HUDEP-2 (cell line): ENCODE measurements at regions not wholly inside any gene's neighbourhood (a gene's known extent, or its start where the extent isn't known, plus 50 kb on each side); places are given as distances from the start of the nearest gene placed in this dataset.

Experiments used
- DNase-seq, 76 experiments: peaks; one replicate each; lab custom pipeline; 2025; ENCODE audit not compliant: unreplicated experiment in 76 of 76; lab: John Stamatoyannopoulos, UW

DNA sequence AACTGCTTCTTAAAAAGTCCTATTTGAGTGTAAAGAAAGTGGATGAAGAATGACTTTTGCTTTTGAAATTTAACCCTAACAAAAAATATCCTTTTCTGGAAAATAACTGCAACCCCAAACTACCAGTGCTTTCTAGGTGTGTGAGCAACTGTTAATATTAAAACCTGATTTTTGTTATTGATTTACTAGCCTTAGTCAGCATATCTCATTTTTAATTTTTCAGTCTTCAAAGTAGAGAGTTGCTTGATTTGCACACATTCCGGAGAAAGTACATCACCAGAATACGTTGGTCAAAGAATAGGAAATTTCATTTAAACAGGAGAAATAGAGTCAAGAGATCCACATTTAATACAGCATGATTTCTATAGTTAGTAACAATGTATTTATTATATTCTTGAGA, 141.8 kb upstream of the ADAMTS5 start:
- DNase-seq, result no peak

DNA sequence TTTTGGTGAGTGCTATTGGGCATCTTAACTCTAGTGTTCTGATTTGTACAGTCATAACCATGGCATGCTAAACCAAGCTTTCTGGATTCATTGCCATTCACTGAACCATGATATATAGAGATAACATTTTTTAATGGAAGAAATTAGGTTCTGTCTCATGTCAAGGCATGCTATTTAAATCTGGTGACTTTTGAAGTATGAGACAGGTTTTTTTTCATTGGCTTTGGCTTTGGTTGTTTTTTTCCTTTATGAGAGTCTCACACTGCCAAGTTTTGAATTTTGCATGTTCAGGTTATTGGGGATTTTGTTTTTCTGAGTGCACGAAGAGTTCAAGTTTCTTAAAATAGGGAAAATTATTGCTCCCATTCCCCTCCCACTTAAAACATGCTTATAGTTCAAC, 141.3 kb upstream of the ADAMTS5 start:
- DNase-seq, result no peak

- no peak for DNase-seq
Observed at GRCh38 chr21:27104846-27105431, 138.1 kb upstream of the ADAMTS5 start.

- no peak for DNase-seq
Observed at GRCh38 chr21:27103768-27104167, 136.9 kb upstream of the ADAMTS5 start.

DNA sequence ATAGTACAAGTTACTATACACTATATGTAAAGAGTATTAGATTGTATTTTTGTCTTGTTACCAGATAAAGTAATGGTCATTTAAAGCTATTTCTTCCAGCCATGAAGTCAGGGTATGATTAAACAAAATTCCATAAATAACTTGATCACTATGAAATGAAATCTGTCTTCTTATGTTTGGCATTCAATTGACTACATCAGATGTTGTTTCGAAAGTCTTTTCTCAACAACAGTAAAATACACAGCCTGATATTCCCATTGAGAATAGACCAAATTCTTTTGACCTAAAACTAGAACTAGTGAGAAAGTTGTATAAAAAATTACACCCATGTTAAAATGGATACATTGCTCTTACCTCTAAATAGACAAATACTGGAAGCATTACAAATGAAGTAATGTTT, 134.6 kb upstream of the ADAMTS5 start:
- no peak for DNase-seq

DNA sequence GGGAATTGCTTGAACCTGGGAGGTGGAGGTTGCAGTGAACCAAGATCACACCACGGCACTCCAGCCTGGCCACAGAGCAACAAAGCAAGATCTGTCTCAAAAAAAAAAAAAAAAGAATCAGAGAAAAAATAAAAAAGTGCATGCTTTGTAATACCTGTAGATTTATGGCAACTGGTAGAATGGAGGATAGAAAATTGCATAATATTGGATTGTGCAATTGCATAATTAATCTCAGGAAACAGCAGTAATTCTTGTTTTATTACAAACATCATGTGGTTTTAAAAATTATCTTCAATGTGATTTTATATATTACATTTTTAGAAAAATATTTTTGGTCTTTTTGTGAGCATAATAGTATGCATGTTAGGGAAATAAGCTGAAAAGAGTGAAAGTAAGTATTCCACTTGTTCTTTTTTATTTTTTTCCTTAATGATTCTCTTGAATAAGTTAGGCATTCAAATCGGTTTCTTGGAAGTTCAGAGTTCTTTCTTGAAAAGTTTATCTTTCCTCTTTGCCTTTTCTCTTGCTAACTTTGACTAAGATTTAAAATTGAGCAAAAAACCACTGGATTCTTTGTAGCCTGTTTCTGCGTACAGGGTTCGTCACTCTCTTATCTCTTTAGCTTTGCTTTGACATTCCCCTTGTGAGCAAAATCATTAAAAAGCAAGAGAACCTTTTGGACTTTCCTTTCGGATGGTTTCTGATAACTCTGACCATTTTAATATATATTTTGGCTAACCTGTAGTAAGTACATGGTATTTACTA, 127.5 kb upstream of the ADAMTS5 start:
- no peak for DNase-seq

- DNase-seq, result no peak
Observed at GRCh38 chr21:27086630-27087029, 119.7 kb upstream of the ADAMTS5 start.

DNA sequence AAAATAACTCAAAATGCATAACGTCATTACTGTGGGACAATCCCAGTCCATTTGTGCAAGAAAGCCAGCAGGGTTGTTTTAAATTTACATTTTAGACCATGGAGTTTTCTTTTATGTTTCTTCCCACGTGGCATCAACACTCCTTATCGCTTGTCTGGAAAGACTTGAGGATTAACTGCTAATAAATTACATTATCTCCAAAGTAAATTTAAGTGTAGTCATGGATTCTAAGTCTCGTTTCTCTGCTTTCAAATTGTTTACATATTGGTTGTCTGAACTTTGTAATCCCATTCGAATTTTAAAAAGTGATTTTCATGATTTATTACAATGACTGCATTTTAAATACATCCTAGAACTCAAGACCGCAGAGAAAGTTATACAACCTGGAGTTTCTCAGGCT, 119.3 kb upstream of the ADAMTS5 start:
- no peak for DNase-seq

DNA sequence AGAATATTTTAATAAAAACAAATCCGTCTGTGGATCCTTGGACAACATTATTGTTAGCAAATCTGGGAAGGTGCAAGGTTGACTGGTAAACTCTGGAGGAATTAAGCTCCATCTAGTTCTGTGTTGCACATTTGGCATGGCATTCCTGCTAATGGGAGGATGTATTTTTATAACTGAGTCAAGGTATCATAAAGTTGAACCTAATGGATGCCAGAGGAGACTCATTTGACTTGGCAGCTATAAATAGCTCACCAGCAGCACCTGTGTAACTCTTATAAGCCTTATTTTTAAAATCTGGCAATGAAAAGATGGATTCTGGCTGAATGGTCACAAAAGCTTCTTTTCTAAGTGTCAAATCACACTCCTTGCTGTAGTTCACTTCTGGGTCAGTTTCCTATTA, 118.5 kb upstream of the ADAMTS5 start:
- DNase-seq, result no peak

- no peak for DNase-seq
Observed at GRCh38 chr21:27083144-27083543, 116.3 kb upstream of the ADAMTS5 start.

DNA sequence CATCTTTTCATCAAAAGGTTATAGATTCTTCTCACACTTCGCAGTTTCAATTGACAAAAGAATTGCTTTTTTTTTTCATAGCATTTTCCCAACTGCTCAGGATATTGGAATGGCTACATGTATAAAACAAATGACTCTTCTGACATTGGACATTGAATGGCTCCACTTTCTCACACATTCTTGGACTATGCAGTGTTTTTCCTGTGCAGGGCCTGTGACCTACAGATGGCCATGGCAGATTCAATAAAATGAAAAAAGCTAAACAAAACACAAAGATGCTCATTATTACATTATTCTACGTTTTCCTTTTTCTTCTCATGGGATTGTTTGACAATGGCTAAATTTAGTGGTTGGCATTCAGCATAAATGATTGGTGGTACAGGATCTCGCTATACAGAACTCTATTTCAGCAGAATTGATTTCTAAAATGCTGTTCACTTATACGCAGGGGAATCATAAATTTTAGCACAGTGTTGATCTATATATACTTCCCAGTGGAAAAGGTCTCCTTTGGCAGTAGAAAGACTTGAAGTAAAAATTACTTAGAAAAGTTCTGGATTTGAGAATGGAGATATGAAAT, 115.6 kb upstream of the ADAMTS5 start:
- no peak for DNase-seq

GRCh38 chr21:27079636-27080240, 112.8 kb upstream of the ADAMTS5 start:
- no peak for DNase-seq

DNA sequence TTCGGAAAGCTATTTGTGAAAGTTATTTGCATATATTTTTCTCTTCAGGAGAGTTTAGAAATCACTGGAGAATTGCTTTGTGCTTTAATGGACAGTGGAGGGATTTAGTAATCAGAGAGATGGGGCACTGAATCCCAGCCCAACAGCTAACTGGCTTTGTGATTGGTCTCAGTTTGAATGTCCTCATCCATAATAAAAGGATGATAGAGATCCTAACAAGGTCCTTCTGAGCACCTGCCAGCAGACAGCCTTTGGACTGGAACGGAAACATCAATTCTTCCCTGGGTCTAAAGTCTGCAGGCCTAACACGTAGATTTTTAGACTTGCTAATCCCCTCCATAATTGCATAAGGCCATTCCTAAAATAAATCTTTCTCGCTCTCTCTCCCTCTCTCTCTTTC, 112.0 kb upstream of the ADAMTS5 start:
- DNase-seq, result no peak

DNA sequence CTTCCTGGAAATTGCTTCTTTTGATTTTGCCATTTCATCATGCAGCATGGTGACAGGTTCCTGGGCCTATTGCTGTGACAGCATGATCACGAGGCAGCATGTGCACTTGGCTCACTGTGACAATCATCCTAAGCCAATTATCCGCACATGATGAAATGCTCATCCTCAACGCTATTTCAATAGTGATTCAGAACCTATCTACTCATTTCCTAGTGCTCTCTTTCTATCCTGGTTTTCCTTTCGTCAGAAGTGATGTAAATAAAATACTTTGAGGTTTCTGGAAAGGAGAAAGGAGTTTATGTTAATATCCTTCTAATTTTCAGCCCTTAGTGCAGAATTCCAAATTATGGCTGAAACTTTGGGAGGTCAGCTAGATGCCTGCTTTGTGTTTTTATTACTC, 110.6 kb upstream of the ADAMTS5 start:
- no peak for DNase-seq

DNA sequence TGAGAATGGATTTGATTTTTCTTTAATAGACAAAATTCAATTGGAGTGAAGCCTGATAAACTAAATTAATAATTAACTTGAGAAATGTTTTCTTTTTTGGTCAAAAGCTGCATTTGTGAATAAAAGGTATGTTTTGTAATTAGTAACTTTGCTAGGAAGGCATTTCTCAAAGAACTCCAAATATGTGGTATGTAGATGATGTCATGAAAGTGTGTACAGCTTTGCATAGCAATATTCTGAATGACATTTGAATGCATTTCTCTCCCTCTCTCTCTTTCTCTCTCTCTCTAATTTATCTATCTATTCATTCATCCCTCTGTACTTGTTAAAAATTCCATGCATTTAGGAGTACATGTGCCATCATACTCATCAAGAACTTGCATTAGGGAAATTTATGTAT, 109.1 kb upstream of the ADAMTS5 start:
- DNase-seq, result no peak

- no peak for DNase-seq
Observed at GRCh38 chr21:27070861-27071670, 104.2 kb upstream of the ADAMTS5 start.

DNA sequence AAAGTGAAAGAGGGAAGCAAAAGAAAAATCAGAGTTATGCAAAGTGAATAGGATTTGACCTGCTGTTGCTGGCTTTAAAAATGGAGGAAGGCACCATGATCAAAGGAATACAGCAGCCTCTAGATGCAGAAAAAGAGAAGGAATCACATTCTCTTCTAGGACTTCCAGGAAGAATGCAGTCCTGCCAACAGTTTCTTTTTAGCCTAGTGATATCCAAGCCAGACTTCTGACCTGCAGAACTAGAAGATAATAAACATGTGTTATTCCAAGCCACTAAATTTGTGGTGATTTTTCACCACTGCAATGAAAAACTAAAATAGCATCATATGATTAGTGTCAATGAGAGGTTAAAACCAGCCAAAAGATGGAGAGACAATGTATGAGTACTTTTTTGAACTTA, 101.9 kb upstream of the ADAMTS5 start:
- no peak for DNase-seq

- DNase-seq, result no peak
Observed at GRCh38 chr21:27067226-27067625, 100.3 kb upstream of the ADAMTS5 start.

DNA sequence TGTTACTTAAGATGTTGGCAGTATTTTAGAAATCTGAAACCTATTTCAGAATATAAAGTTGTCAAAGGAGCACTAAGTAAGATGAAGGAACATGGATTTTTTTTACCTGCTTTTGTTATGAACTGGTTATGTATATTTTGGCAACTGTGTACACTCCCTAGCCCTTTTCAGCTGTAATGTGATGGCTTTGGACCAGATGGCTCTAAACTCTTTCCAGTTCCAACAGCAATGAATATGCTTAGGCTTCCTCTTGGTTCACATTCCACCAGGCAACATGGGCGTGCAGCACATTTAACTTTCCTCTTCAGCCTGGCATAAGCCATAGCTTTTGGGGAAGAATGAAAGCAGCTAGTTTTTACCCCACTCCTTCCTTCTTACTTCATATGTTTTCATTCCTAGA, 95.6 kb upstream of the ADAMTS5 start:
- no peak for DNase-seq

GRCh38 chr21:27061770-27062169, 94.9 kb upstream of the ADAMTS5 start:
- DNase-seq, result no peak

DNA sequence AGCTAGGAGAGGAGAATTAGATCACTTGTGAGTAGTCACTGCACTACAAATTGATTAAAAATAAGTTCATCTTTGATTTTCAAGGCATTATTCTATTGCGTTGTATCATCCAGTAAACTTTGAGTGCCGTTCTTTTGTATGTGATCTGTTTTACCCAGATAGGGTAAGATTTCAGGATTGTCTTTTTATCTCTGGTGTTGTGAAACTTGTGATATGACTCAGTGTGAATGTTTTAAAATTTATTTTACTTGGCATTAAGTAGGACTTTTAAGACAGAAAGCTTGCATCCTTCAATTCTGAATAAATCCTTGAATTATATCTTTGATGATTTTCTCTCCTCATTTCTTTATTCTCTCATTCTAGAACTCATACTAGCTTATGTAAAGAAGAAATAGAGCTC, 93.3 kb upstream of the ADAMTS5 start:
- no peak for DNase-seq
